ENCODE measurements at regions not wholly inside any gene's neighbourhood (a gene's known extent, or its start where the extent isn't known, plus 50 kb on each side); places are given as distances from the start of the nearest gene placed in this dataset.
A peak's percentile ranks its signal among the peaks of the same experiment; 100 is the strongest.

- Histone ChIP-seq H3K27ac (no peak overlapping the region), H3K4me3 (no peak overlapping the region)
Measured at GRCh38 chr12:30269496-30269895, 426.2 kb downstream of the IPO8 start.

- Histone ChIP-seq H3K27ac (no peak overlapping the region), H3K4me3 (no peak overlapping the region)
Measured at GRCh38 chr12:30268041-30268440, 427.6 kb downstream of the IPO8 start.

GRCh38 chr12:30263434-30263833 lies 432.2 kb downstream of the IPO8 start:
- no peak overlapping the region for H3K27ac ChIP-seq

GRCh38 chr12:30257618-30258017 lies 438.1 kb downstream of the IPO8 start:
- H3K27ac ChIP-seq, result no peak overlapping the region
- H3K4me3 ChIP-seq, result no peak overlapping the region

More at GRCh38 chr12:30263434-30263833, 432.2 kb downstream of the IPO8 start:
- no peak overlapping the region for H3K4me3 ChIP-seq

- no peak overlapping the region for H3K4me3 ChIP-seq
- H3K27ac ChIP-seq, result no peak overlapping the region
Measured at GRCh38 chr12:30251546-30251945, 444.1 kb downstream of the IPO8 start.

- Histone ChIP-seq H3K4me3 (no peak overlapping the region), H3K27ac (no peak overlapping the region)
Measured at GRCh38 chr12:30243426-30243825, 452.2 kb downstream of the IPO8 start.

GRCh38 chr12:30219047-30219446 lies 435.3 kb upstream of the TMTC1 start:
- no peak overlapping the region for H3K4me3 ChIP-seq
- no peak overlapping the region for H3K27ac ChIP-seq

- H3K4me3 ChIP-seq, result no peak overlapping the region
- no peak overlapping the region for H3K27ac ChIP-seq
Measured at GRCh38 chr12:30218073-30218472, 434.3 kb upstream of the TMTC1 start.

GRCh38 chr12:30213166-30213565 lies 429.4 kb upstream of the TMTC1 start:
- no peak overlapping the region for H3K4me3 ChIP-seq
- no peak overlapping the region for H3K27ac ChIP-seq

- Histone ChIP-seq H3K4me3 (no peak overlapping the region), H3K27ac (no peak overlapping the region)
Measured at GRCh38 chr12:30211743-30212142, 428.0 kb upstream of the TMTC1 start.

GRCh38 chr12:30203981-30204380 lies 420.2 kb upstream of the TMTC1 start:
- Histone ChIP-seq H3K27ac (no peak overlapping the region), H3K4me3 (no peak overlapping the region)

- Histone ChIP-seq H3K4me3 (no peak overlapping the region), H3K27ac (no peak overlapping the region)
Measured at GRCh38 chr12:30202521-30203254, 418.9 kb upstream of the TMTC1 start.

- Histone ChIP-seq H3K27ac (no peak overlapping the region), H3K4me3 (peak overlapping the region in 3 of 7 experiments; percentile 8 to 37 (median 23))
Measured at GRCh38 chr12:30201301-30202160, 417.8 kb upstream of the TMTC1 start.

- Histone ChIP-seq H3K4me3 (peak overlapping the region in 3 of 7 experiments; percentile 8 to 37 (median 23)), H3K27ac (no peak overlapping the region)
Measured at GRCh38 chr12:30200864-30201263, 417.1 kb upstream of the TMTC1 start.

GRCh38 chr12:30197392-30198057 lies 413.8 kb upstream of the TMTC1 start:
- H3K27ac ChIP-seq, result no peak overlapping the region
- no peak overlapping the region for H3K4me3 ChIP-seq

GRCh38 chr12:30191696-30192455 lies 408.1 kb upstream of the TMTC1 start:
- Histone ChIP-seq H3K27ac (no peak overlapping the region), H3K4me3 (no peak overlapping the region)

- no peak overlapping the region for H3K4me3 ChIP-seq
- no peak overlapping the region for H3K27ac ChIP-seq
Measured at GRCh38 chr12:30188602-30189326, 405.0 kb upstream of the TMTC1 start.

- Histone ChIP-seq H3K4me3 (no peak overlapping the region), H3K27ac (no peak overlapping the region)
Measured at GRCh38 chr12:30187426-30187825, 403.7 kb upstream of the TMTC1 start.

GRCh38 chr12:30181334-30181733 lies 397.6 kb upstream of the TMTC1 start:
- Histone ChIP-seq H3K27ac (no peak overlapping the region), H3K4me3 (no peak overlapping the region)

Data from skin epidermis (tissue), 12 donors.